Left ventricle myocardium inferior (tissue), 1 donor: ENCODE measurements at regions not wholly inside any gene's neighbourhood (a gene's known extent, or its start where the extent isn't known, plus 50 kb on each side); places are given as distances from the start of the nearest gene placed in this dataset.
A peak's percentile ranks its signal among the peaks of the same experiment; 100 is the strongest.
"Not testable (repeated sequence)": the region's sequence is repeated elsewhere in the genome, so short reads cannot be mapped to it uniquely, and the experiment has no call there.

Experiments
- DNase-seq: peaks from one replicate; pipeline ENCODE4 v3.0.0-alpha.2; 2020
- H3K27ac ChIP-seq: fragments of 200-600 bp; replicated peaks from 2 replicates; pipeline ENCODE4 v1.8.0; 2021
- H3K27me3 ChIP-seq: fragments of 200-600 bp; 2 replicates; pipeline ENCODE4 v1.8.0; 2021; ENCODE audit warnings: low read depth
- H3K36me3 ChIP-seq: fragments of 200-600 bp; 2 replicates; pipeline ENCODE4 v1.8.0; 2021
- H3K4me1 ChIP-seq: fragments of 200-600 bp; 2 replicates; pipeline ENCODE4 v1.8.0; 2021
- H3K4me3 ChIP-seq: fragments of 200-600 bp; 2 replicates; pipeline ENCODE4 v1.8.0; 2021; ENCODE audit warnings: mild to moderate bottlenecking, moderate library complexity
- H3K9me3 ChIP-seq: fragments of 200-600 bp; replicated peaks from 2 replicates; pipeline ENCODE4 v1.8.0; 2021
- intact Hi-C: fragments of 100-400 bp; cut with micrococcal nuclease; formaldehyde crosslinking; loops from one replicate; pipeline ENCODE4 v1.11.0; 2022
- TF ChIP-seq, protein P1 (sequence below): fragments of 200-600 bp; IDR thresholded peaks from 2 replicates; pipeline ENCODE4 v1.8.0; 2021; ENCODE audit warnings: antibody characterized with exemption, mild to moderate bottlenecking, borderline replicate concordance
- donor health status: DM: no; HTN: yes; CAD: no; lungs with severe emphysema.

DNA sequence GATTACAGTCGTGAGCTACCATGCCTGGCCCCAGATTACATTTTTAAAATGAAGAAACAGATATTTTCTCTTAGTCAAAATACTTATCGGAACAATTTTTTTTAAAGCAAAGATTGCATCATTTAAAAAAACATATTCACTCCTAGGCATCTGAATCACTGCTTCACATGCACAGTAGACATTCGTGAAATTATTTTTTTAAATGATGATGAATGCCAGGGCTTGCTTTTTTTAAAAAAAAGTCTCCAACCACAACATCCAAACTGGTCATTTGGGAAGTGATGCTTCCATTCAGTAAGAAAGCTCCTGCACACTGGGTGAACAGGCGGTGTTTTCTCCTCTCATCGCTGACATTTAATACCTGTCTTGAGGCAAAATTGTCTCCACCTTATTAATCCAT is 223.0 kb upstream of the DMRT1 start:
- H3K4me1 ChIP-seq = peaks cover 77% of the 10 kb centered on the region
- DNase-seq = no peak
- TF ChIP-seq, protein P1, sequence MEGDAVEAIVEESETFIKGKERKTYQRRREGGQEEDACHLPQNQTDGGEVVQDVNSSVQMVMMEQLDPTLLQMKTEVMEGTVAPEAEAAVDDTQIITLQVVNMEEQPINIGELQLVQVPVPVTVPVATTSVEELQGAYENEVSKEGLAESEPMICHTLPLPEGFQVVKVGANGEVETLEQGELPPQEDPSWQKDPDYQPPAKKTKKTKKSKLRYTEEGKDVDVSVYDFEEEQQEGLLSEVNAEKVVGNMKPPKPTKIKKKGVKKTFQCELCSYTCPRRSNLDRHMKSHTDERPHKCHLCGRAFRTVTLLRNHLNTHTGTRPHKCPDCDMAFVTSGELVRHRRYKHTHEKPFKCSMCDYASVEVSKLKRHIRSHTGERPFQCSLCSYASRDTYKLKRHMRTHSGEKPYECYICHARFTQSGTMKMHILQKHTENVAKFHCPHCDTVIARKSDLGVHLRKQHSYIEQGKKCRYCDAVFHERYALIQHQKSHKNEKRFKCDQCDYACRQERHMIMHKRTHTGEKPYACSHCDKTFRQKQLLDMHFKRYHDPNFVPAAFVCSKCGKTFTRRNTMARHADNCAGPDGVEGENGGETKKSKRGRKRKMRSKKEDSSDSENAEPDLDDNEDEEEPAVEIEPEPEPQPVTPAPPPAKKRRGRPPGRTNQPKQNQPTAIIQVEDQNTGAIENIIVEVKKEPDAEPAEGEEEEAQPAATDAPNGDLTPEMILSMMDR = no peak
- H3K9me3 ChIP-seq = no peaks in the 10 kb centered on the region
- no peaks in the 10 kb centered on the region for H3K27me3 ChIP-seq
- no peaks in the 10 kb centered on the region for H3K36me3 ChIP-seq
- no peak overlapping the region for H3K4me3 ChIP-seq
- intact Hi-C loops = no loop called here
- peak overlapping the region; percentile 54 for H3K27ac ChIP-seq

- H3K4me3 ChIP-seq = no peak overlapping the region
- no peaks in the 10 kb centered on the region for H3K36me3 ChIP-seq
- no peak for DNase-seq
- H3K27ac ChIP-seq = no peak overlapping the region
- intact Hi-C loops = no loop called here
- TF ChIP-seq, protein P1 = no peak
- no peaks in the 10 kb centered on the region for H3K9me3 ChIP-seq
- no peaks in the 10 kb centered on the region for H3K27me3 ChIP-seq
- H3K4me1 ChIP-seq = peaks cover 77% of the 10 kb centered on the region
These were observed 220.2 kb upstream of the DMRT1 start for GRCh38 chr9:621201-621855.

GRCh38 chr9:624935-625500 is 216.5 kb upstream of the DMRT1 start:
- Histone ChIP-seq H3K27me3 (no peaks in the 10 kb centered on the region), H3K27ac (peak overlapping the region; percentile 56), H3K9me3 (no peaks in the 10 kb centered on the region), H3K4me1 (peaks cover 80% of the 10 kb centered on the region), H3K36me3 (no peaks in the 10 kb centered on the region), H3K4me3 (peak overlapping the region; percentile 37)
- DNase-seq = no peak
- TF ChIP-seq, protein P1 = no peak
- intact Hi-C loops = loop anchor here (5.0 kb wide), 1 partner anchor 67 kb away; no protein-coding TSS in a partner anchor

DNA sequence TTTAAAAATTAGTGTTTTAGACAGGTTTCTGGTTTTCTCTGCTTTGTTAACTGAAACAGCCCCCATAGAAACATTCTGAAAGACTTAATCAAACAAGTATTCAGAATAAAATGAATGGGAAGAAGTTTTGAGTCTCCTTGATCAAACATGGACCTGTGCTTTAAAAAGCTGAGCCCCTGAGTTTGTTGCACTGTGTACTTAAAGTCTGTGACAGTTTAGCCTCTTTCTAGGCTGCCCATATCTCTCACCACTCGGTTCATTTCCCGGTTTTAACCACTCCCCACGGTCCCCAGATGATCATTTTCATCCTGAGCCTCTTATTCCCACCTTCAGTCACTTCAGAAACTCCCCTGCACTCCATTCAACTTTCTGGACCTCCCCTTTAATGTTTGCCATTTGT is 215.9 kb upstream of the DMRT1 start:
- Histone ChIP-seq H3K4me1 (peaks cover 84% of the 10 kb centered on the region), H3K27me3 (no peaks in the 10 kb centered on the region), H3K4me3 (peak overlapping the region; percentile 37), H3K27ac (peak overlapping the region; percentile 56), H3K9me3 (no peaks in the 10 kb centered on the region), H3K36me3 (no peaks in the 10 kb centered on the region)
- intact Hi-C loops = loop anchor here (5.0 kb wide), 1 partner anchor 67 kb away; no protein-coding TSS in a partner anchor
- no peak for DNase-seq
- TF ChIP-seq, protein P1 = no peak

DNA sequence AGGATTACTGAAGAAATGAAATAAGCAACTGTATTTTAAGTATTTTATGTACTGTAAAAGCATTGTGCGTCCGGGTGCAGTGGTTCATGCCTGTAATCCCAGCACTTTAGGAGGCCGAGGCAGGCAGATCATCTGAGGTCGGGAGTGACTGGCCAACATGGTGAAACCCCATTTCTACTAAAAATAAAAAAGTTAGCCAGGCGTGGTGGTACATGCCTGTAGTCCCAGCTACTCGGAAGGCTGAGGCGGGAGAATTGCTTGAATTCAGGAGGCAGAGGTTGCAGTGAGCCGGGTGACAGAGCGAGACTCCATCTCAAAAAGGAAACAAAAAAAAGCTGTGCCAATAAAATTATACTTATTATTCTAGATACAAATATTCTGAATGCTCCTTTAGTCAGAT is 215.4 kb upstream of the DMRT1 start:
- Histone ChIP-seq H3K27ac (peak overlapping the region; percentile 56), H3K4me3 (peak overlapping the region; percentile 37), H3K4me1 (peaks cover 82% of the 10 kb centered on the region)
- not testable (repeated sequence) for H3K36me3 ChIP-seq, H3K27me3 ChIP-seq, H3K9me3 ChIP-seq, DNase-seq
- intact Hi-C loops = loop anchor here (5.0 kb wide), 1 partner anchor 66 kb away; no protein-coding TSS in a partner anchor

GRCh38 chr9:626596-626995 is 214.9 kb upstream of the DMRT1 start:
- Histone ChIP-seq H3K36me3 (no peaks in the 10 kb centered on the region), H3K27ac (peak overlapping the region; percentile 56), H3K27me3 (no peaks in the 10 kb centered on the region), H3K4me1 (peaks cover 82% of the 10 kb centered on the region), H3K9me3 (no peaks in the 10 kb centered on the region), H3K4me3 (peak overlapping the region; percentile 37)
- intact Hi-C loops = loop anchor here (5.0 kb wide), 1 partner anchor 66 kb away; no protein-coding TSS in a partner anchor
- TF ChIP-seq, protein P1 = no peak
- DNase-seq = no peak
